Body of pancreas (tissue), 4 donors: ENCODE measurements at regions not wholly inside any gene's neighbourhood (a gene's known extent, or its start where the extent isn't known, plus 50 kb on each side); places are given as distances from the start of the nearest gene placed in this dataset.
"Not testable (repeated sequence)": the region's sequence is repeated elsewhere in the genome, so short reads cannot be mapped to it uniquely, and the experiment has no call there.

Source experiments
- ATAC-seq: fragments of 150-250 bp; one replicate; pipeline ENCODE4 v1.9.1; 2016
- DNase-seq, 4 donors: peaks; one replicate each; pipeline ENCODE4 v3.0.0-alpha.2; 2019
- H3K27ac ChIP-seq, 4 donors: fragments of 200-600 bp; sonication (generic); 1 replicate in 3 of 4; 2 replicates in 1 of 4; pipeline versions ENCODE4 v1.5.1 to v1.6.1; 2016 to 2019; ENCODE audit warnings: mild to moderate bottlenecking in 1 of 4, mixed read lengths in 1 of 4, moderate library complexity in 1 of 4
- H3K27me3 ChIP-seq, 2 donors: fragments of 200-600 bp; sonication (generic); one replicate each; pipeline ENCODE4 v1.6.0; 2016; ENCODE audit warnings: mild to moderate bottlenecking in 1 of 2
- H3K36me3 ChIP-seq, 2 donors: fragments of 200-600 bp; sonication (generic); replicated peaks in 1 of 2; 2 replicates each; pipeline ENCODE4 v1.5.1; 2016; ENCODE audit warnings: low read depth in 2 of 2; ENCODE audit not compliant: insufficient read depth in 1 of 2
- H3K4me1 ChIP-seq: fragments of 200-600 bp; sonication (generic); one replicate; pipeline ENCODE4 v1.6.0; 2016
- H3K4me3 ChIP-seq, 2 donors: fragments of 200-600 bp; sonication (generic); 1 replicate in 1 of 2; 2 replicates in 1 of 2; pipeline ENCODE4 v1.5.1; 2016 to 2019
- H3K9me3 ChIP-seq, 3 donors: fragments of 200-600 bp; sonication (generic); 1 replicate in 2 of 3; 2 replicates in 1 of 3; pipeline ENCODE4 v1.5.1; 2016
- CTCF ChIP-seq, 7 experiments: fragments of 450-650 bp in 4 of 7; fragments of 200-600 bp in 3 of 7; sonication (generic) in 3 of 7; IDR thresholded peaks; one replicate each; pipeline ENCODE4 v1.5.1; 2016 to 2019; ENCODE audit warnings: antibody characterized with exemption in 7 of 7
- POLR2A ChIP-seq, 3 donors: fragments of 450-650 bp; IDR thresholded peaks; one replicate each; pipeline ENCODE4 v1.6.1; 2016; ENCODE audit warnings: antibody characterized with exemption in 3 of 3, mild to moderate bottlenecking in 2 of 3
- WGBS, 2 donors: methylation state at CpG; one replicate each; pipeline ENCODE4 v1.1.5; 2017; 5-methylcytosine and 5-hydroxymethylcytosine counted together
- intact Hi-C: fragments of 100-400 bp; cut with DNase I; formaldehyde crosslinking; loops from one replicate; pipeline ENCODE4 v1.15.1; 2023

- H3K36me3 ChIP-seq, H3K4me3 ChIP-seq, H3K9me3 ChIP-seq, ATAC-seq, H3K27ac ChIP-seq, H3K4me1 ChIP-seq, intact Hi-C loops, H3K27me3 ChIP-seq, DNase-seq: not testable (repeated sequence)
- WGBS, 2 donors = 71 to 79% methylated on average over 17 to 18 of the region's 18 CpGs
These were observed 353.6 kb upstream of the FRG1 start for GRCh38 chr4:189586908-189587632.

- intact Hi-C loops, H3K27me3 ChIP-seq, H3K9me3 ChIP-seq, H3K36me3 ChIP-seq, H3K27ac ChIP-seq, DNase-seq, ATAC-seq, H3K4me3 ChIP-seq, H3K4me1 ChIP-seq: not testable (repeated sequence)
- 80 to 91% methylated on average over 11 to 12 of the region's 12 CpGs for WGBS, 2 donors
These were observed 351.5 kb upstream of the FRG1 start for GRCh38 chr4:189589201-189589600.

- Histone ChIP-seq H3K4me1 (no peaks in the 10 kb centered on the region), H3K27me3 (no peaks in the 10 kb centered on the region), H3K4me3 (no peak overlapping the region), H3K36me3 (no peaks in the 10 kb centered on the region), H3K27ac (no peak overlapping the region), H3K9me3 (no peaks in the 10 kb centered on the region)
- WGBS, 2 donors = 61% methylated on average over 5 of the region's 5 CpGs
- no peak for DNase-seq
- intact Hi-C loops = no loop called here
- no peak for ATAC-seq
- TF ChIP-seq CTCF (IDR thresholded peaks at IDR 0.05) (no peak), POLR2A (IDR thresholded peaks at IDR 0.05) (no peak)
These were observed 347.8 kb upstream of the FRG1 start for GRCh38 chr4:189592890-189593289.

- no peaks in the 10 kb centered on the region for H3K9me3 ChIP-seq
- H3K27ac ChIP-seq = no peak overlapping the region
- no peak for DNase-seq
- H3K27me3 ChIP-seq = no peaks in the 10 kb centered on the region
- 69 to 73% methylated on average over 8 of the region's 8 CpGs for WGBS, 2 donors
- H3K36me3 ChIP-seq = no peaks in the 10 kb centered on the region
- ATAC-seq = no peak
- no peak for TF ChIP-seq POLR2A (IDR thresholded peaks at IDR 0.05)
- no peak for TF ChIP-seq CTCF (IDR thresholded peaks at IDR 0.05)
- intact Hi-C loops = no loop called here
- no peaks in the 10 kb centered on the region for H3K4me1 ChIP-seq
- H3K4me3 ChIP-seq = no peak overlapping the region
These were observed 343.3 kb upstream of the FRG1 start for GRCh38 chr4:189597341-189597740.

- no peaks in the 10 kb centered on the region for H3K27me3 ChIP-seq
- no peaks in the 10 kb centered on the region for H3K9me3 ChIP-seq
- TF ChIP-seq CTCF (IDR thresholded peaks at IDR 0.05) (no peak), POLR2A (IDR thresholded peaks at IDR 0.05) (no peak)
- no peaks in the 10 kb centered on the region for H3K36me3 ChIP-seq
- no peak for ATAC-seq
- no peak for DNase-seq
- H3K4me3 ChIP-seq = no peak overlapping the region
- H3K27ac ChIP-seq = no peak overlapping the region
- intact Hi-C loops = no loop called here
- WGBS, 2 donors = 57 to 72% methylated on average over 6 of the region's 6 CpGs
- H3K4me1 ChIP-seq = no peaks in the 10 kb centered on the region
These were observed 340.4 kb upstream of the FRG1 start for GRCh38 chr4:189600264-189600663.
